GM21528 (cell line): ENCODE measurements at regions not wholly inside any gene's neighbourhood (a gene's known extent, or its start where the extent isn't known, plus 50 kb on each side); places are given as distances from the start of the nearest gene placed in this dataset.

Source experiments
- ATAC-seq: cut with Tn5 transposase; IDR thresholded peaks from one replicate; pipeline ENCODE4 v1.9.1; 2021; ENCODE audit warnings: mild to moderate bottlenecking, moderate library complexity; ENCODE audit not compliant: unreplicated experiment, low FRiP score

DNA sequence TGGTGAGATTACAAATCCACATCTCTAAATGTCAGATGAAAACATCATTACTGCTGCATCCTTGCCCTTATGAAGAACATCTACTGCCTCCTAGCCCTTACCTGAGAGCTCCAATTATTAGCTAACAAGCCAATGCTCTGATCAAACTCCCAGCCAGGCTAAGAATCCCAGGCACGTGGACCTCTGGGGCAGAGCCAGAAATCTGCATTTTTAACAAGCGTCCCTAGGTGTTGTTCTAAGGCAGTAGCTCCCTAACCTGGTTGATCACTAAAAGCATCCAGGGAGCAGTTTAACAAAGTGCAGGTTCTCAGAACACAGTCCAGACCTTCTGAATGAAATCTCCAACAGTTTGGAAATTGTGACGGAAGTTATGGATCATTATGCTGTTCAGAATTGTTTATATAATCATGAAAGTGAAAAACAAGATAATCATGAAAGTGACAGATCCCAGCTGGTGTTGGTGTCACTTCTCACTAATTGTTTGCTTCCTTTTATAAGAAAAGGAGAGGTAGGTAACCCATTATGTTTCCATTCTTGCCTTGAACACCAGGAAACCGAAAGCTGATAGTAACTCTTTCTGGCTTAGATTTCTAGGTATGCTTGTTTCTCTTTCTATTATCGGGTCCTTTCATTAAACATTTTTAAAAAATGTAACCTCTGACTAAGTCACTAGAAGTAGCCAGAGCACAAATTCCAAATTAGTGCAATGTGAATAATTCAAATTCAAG, 216.5 kb upstream of the NR4A3 start:
- ATAC-seq, result no peak

DNA sequence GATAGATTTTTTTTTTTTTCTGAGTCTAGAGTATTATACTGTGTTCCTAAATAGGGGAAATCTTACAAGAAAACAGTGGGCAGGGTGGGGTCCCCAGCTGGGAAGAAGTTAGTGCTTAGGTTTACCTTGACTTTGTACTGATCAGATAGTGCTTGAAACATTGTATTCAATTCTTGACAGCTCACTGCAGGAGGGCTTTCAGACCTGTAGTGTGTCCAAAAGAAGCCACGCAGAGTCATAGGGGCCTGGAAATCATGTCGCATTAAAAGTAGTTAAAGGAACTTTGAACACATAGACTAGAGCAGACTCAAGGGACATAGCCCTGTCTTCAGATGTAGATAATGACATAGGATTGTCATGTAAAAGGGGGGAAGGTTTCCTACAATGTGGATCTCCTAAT, 215.4 kb upstream of the NR4A3 start:
- ATAC-seq, result no peak

DNA sequence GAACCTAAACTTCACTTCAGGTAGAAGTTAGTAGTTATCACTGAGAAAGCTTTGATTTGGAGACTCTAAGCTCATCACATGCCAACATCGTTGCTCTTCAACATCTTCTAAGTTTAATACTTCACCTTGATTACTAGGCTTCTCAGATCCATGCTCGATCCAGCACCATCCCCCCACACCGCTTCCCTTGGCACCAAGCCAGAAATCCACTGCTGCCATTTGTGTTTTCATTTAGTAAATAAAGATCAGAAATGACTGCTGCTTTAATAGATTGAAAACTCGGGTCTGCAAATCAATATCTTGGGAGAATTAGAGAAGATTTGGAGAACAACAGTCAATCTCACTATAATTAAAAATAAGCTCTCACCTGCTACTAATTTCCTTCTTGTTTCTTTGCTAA, 214.7 kb upstream of the NR4A3 start:
- no peak for ATAC-seq

DNA sequence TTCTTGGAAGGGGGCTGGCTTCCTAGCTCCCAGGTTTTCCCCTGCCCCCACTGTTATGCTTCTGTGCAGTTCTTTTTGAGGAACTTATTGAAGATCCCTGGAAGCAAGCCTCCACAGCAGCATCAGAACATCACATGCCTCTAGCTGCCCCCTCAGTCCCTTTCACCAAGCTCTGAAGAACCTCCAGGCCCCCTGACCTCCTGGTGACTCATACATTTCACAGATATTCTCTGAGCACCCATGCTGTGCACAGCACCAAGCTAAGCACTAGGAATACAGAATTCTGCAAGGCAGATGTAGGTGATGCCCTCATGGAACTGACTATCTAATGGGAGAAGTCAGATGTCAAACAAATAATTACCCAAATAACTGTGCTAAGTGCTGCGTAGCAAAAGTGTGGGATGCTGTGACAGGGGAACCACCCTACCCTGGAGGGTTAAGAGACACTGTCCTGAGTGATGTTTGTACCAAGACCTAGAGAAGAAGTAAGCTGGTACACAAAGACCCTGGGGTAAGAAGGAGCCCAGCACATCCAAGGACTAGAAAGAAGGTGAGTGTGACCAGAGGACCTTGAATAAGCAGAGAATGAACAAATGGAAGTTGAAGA, 213.7 kb upstream of the NR4A3 start:
- ATAC-seq, result no peak

DNA sequence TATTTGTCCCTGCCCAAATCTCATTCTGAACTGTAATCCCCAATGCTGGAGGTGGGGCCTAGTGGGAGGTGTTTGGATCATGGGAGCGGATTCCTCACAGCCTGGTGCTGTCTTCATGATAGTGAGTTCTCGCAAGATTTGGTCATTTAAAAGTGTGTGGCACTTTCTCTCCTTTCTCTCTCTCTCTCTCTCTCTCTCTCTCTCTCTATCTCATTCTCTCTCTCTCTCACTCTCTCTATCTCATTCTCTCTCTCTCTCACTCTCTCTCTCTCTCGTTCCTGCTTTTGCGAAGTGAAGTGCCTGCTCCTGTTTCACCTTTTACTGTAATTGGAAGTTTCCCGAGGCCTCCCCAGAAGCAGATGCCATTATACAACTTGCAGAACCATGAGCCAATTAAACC, 207.3 kb upstream of the NR4A3 start:
- no peak for ATAC-seq

DNA sequence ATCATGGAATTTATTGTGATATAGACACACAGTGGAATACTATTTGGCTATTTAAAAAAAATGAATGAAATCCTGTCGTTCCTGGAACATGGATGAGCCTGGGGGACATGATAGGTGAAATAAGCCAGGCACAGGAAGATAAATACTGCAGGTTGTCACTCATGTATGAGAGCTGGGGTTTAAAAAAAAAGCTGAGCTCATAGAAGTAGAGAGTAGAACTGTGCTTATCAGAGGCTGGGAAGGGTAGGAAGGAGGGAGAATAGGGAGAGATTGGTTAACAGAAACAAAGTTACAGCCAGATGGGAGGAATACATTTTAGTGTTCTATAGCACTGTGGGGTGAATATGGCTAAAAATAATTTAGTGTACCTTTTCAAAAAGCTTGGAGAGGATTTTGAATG, 200.6 kb upstream of the NR4A3 start:
- ATAC-seq, result no peak

DNA sequence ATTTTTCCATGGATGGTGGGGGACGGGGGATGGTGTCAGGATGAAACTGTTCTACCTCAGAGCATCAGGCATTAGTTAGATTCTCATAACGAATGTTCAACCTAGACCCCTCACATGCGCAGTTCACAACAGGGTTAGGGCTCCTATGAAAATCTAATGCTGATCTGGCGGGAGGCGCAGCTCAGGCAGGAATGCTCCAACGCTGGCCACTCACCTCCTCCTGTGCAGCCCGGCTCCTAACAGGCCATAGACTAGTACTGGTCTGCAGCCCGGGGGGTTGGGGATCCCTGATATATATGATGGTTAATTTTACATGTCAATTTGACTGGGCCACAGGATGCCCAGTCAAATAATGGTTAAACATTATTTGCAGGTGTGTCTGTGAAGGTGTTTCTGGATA, 199.0 kb upstream of the NR4A3 start:
- no peak for ATAC-seq

DNA sequence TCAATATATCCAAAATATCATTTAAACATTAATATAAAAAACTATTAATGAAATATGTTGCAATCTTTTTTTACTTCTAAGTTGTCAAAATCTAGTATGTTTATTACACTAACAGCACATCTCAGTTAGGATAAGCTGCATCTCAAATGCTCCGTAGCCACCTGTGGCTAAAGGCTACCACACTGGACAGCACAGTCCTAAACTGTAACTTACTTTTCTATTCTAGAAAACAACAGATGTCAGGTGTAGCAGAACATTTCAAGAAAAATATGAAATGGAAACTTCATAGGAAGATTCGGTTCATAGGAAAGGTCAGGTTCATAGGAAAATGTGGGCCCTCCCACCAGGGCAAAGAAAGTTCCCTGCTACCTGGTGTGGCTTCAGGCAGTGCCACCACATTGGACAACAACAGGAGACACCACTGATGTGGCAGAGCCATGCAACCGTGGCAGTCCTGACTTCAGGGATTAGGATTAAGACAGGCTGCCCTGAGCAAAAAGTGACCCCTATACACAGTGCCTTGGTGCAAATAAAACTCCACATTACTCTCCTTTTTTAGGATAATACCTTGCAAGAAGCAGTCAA, 197.8 kb upstream of the NR4A3 start:
- ATAC-seq, result no peak

DNA sequence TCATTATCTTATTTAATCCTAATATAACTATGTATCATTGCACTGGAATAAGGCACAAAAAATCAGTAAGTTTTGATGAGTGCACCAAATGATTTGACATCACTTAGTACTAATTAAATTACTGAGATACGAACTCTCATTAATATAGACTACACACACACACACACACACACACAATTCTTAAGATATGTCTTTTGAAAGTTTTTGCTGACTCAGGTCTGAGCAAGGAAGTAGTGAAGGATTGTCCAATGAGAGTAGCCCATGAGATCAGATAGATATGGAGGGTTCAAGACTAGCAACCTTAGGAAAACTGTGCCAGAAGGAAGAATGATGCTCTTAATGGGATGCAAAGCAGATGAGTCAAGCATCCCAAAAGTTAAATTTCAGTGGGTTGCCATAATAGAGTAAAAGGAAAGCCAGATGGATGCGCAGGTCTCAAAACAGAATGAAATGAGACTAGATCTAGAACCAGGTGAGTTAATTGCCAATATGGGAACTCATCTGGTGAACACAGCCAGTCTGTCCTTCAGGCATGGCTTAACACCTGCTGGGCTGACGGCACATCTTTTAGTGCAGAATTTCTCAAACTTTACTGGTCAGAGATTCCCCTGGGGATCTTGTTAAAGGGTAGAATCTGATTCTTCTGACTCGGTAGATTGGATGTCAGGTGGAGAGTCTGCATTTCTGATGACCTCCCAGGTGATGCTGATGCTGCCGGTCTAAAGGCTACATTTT, 197.0 kb upstream of the NR4A3 start:
- ATAC-seq, result no peak

DNA sequence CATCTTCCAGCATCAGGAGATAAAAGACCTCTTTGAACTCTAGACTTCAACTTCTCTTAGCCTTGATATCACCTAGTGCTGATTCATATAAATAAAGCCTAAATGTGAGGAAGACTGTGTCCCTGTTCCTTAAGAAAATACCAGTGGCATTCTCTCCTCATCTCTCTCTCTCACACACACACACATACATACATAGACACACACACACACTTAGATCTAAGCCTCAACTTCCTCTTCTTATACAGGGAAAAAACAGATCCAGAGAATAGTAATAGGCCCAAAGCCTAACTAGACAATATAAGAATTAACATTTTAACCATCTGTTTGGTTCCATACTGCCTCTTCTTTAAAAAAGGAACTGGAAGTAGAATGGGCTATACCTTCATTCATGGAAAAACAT, 195.3 kb upstream of the NR4A3 start:
- ATAC-seq, result no peak

DNA sequence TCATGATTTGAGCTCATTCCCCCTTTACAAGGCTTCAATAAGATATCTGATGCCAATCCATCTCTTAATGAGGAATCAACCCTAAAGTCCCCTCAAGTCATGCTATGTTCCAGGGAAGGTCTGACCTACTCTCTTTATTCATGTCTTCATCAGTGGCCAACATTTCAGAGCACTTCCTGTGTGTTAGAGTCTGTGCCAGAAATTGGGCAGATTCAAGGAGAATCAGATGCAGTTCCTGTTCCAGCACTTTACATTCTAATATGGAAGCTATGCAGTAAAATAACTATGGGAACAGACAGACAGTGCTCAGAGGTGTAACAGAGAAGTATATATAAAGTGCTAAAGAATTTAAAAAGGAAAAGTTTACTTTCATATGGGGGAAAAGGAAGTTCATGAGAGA, 193.4 kb upstream of the NR4A3 start:
- no peak for ATAC-seq

DNA sequence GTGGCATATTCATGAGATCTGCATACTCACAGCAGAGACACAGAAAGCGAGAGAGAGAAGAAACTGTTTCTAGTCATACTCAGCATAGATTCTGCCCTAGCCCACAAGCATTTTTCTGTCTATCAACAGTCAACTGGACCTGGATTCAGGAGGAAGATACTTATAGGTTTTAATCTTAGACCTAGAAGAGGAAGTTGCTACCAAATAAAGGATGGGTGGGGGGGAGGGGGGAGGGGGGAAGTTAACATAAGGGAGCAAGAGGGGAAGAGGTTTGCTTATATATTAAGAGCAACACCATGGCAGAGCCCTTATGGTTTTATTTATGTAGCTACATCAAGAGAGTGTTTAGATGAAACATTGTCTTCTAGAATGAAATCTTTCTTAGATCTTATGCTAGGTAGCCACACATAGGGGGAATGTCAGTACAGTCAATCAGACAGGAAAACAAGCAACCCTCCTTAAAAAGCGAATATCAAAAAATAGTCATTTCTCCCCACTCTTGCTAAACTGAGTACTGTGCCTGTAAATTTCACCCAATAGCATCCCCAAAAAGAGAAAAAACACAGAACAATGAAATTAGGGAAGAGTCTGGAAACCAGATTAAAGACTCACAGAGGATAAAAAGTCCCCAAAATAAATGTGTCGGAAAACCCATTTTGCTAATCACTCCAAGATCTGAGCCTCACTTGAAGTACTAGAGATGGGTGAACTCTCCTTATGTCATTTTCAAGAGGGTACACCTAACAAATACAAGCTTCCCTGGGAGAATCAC, 192.7 kb upstream of the NR4A3 start:
- ATAC-seq, result no peak

DNA sequence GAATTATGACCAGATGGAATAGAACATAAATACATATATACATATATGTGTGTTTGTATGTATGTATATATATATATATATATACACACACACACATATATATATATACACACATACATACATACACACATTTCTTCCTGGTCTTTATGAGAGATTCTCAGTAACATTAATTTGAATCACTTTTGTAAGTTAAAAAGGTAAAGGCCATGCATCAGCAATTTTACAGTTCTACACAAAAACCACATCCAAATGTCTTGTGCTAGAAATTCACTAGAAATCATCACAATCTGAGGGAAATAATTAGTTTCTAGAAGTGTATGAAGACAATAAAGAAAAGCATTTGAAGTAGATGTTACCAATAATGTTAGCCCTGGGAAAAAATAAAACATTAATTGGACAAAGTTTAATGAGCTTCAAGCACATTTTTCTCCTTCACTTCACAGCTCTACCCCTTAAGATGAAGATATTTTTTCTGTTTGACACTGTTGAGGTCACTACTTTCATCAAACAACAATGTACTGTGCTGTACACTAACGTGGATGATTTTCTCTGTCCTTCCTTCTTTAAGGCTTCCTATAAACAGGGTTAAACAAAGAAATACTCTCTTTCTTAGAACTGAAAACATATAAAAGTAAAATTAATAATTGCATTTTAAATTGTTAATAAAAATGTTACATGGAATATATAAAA, 189.2 kb upstream of the NR4A3 start:
- no peak for ATAC-seq

DNA sequence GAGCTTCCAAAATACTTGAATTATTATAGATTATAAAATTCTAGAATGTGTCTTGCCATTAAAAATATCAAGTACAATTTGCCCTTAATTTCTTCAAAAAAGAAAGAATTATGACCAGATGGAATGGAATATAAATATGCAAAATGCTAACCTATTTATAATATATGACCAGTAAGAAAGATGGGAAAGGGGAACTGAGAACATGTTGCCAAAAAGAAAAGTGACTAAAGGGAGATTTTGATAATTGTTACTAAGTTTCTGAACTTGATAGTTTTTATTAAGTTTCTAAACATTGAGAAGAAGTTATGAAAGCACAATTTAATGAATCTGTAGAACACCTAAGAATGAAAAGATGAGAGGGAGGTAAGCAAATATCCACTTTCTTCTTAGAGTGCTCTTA, 188.4 kb upstream of the NR4A3 start:
- ATAC-seq, result no peak

DNA sequence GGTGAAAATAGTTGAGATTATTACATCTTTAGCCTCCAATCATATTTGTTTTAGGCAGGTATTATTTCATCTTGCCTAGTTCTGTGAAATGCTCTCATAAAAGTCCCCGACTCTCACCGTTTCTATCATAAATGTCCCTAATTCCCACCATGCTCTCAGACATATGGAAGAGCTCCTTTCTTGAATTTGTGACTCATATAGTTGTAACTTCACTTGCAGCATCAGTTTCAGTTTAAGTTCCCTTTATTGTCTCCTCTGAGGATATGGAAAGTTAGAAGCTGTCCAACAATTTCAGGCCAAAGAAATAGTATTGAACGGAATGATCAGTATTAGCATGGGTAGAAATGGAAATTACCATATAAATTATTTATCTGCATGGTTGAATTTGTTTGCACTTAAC, 187.5 kb upstream of the NR4A3 start:
- ATAC-seq, result no peak

DNA sequence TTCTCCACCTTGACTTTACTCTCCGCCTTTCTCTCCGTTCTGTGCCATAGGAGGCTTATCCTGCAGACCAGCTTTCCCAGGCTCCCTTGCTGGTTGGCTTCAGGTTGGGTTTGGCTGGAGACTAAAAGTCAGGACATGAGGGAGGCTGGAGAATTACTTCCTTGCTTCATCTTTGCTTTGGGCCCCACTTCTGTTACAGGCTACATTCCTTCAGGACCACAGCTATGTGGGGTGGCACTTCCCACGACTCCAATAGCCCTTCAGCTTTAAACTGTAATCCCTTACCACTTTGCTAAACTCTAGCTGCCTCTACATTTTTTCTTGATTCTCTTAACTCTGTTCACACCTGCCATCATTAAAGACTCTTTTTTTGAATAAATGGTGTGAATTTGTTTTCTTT, 186.7 kb upstream of the NR4A3 start:
- no peak for ATAC-seq

DNA sequence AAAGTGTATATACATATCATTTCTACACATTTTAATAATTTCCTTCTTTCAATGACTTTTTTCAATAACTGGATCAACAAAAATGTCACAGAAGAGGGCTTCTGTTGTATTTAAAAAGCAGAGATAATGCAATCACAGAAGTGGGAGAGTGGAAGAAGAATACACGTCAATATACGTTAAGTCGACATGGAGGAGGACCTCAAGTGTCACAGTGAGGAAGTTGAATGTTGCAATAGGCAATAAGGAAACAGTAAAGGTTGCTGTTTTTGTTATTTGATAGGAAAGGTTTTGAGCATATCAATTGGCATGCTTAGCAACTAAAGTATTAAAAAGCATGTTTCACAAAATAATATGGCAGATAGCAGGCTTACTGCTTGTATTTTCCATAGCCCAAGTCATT, 184.0 kb upstream of the NR4A3 start:
- no peak for ATAC-seq

DNA sequence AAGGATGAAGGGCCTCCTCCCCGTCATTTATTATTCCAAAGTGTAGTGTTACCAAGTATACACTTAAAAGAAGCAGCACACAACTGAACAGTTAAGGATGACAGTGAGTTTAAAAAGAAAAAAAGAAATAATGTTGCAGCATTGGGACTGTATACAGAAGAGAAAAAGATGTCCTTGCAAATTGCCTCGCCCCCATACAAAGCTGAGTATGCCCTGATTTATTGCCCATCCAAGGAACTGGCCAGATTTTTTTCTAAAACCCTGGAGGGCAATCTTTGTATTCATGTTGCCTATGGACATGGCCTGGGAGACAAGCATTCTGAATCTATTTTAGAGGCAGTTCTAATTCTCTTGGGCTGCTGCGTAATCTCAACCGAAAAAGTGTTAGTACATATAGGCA, 182.7 kb upstream of the NR4A3 start:
- no peak for ATAC-seq

DNA sequence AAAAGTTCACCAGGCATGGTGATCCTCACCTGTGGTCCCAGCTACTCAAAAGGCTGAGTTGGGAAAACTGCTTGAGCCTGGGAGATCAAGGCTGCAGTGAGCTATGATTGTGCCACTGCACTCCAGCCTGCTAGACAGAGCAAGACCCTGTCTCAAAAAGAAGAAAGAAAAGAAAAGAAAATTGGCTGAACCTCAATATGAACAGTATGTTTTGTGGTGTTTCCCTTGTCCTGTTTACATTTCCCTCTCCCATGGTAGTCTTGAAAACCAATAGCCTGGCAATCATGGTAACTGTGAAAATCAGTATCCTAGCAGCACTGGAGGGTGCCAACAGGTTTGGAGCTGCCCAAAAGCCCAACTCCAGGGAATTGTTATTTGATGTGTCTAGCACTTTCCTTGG, 174.1 kb upstream of the NR4A3 start:
- ATAC-seq, result no peak

DNA sequence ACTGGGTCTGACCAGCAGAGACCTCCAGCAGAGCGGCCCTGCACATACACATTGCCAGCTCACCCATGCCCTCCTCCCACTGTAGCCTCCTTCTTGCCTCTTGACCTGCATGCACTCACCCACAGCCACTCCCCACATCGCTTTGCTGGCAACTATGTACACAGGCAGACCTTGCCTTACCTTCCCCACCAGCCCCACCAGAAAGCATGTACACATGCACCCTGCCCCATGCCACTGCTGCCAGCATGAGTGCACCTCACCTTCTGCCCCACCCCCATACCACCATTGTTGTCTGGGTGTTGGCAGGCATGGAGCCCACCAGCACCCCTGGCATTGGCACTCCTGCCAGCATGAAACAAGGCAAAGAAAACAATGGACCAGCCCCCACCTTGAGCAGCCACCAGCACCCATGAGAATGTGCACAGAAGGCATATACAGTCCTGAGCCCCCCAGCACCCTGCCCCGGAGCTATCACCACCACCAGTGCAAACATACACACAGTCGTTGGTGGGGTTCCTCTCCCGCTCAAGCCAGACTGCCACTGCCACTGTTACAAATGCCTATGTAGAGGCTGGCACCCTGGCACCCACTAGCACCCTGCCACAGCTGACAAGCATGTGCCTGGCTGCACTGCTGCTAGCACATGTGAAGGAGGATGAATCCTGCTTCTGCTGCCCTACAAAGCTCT, 171.4 kb upstream of the NR4A3 start:
- no peak for ATAC-seq
